Mesothelial cell of epicardium (in vitro differentiated cells): ENCODE measurements at regions not wholly inside any gene's neighbourhood (a gene's known extent, or its start where the extent isn't known, plus 50 kb on each side); places are given as distances from the start of the nearest gene placed in this dataset.

Source experiments
- DNase-seq, 2 experiments: peaks; one replicate each; pipeline ENCODE4 v3.0.0; 2021; ENCODE audit warnings: low spot score in 2 of 2; ENCODE audit not compliant: unreplicated experiment in 2 of 2
- H3K27ac Mint-ChIP-seq: 2 replicates; pipeline ENCODE4 v1.8.0; 2021; ENCODE audit warnings: mixed read lengths
- H3K27me3 Mint-ChIP-seq: 2 replicates; pipeline ENCODE4 v1.8.0; 2021; ENCODE audit warnings: low read depth, mixed read lengths
- H3K36me3 Mint-ChIP-seq: 2 replicates; pipeline ENCODE4 v1.8.0; 2021; ENCODE audit warnings: mixed read lengths
- H3K4me1 Mint-ChIP-seq: 2 replicates; pipeline ENCODE4 v1.8.0; 2021; ENCODE audit warnings: mixed read lengths
- H3K4me3 Mint-ChIP-seq: 2 replicates; pipeline ENCODE4 v1.8.0; 2021; ENCODE audit warnings: mild to moderate bottlenecking, moderate library complexity, mixed read lengths
- H3K9me3 Mint-ChIP-seq: 2 replicates; pipeline ENCODE4 v1.8.0; 2021; ENCODE audit warnings: mixed read lengths
- CTCF ChIP-seq: fragments of 200-600 bp; sonication (generic); IDR thresholded peaks from one replicate; pipeline ENCODE4 v1.5.0; 2021; ENCODE audit warnings: antibody characterized with exemption; ENCODE audit not compliant: unreplicated experiment

GRCh38 chr5:135719428-135720063, 114.9 kb upstream of the SLC25A48 start:
- H3K27ac Mint-ChIP-seq, result no peak overlapping the region

GRCh38 chr5:135718651-135719050, 115.8 kb upstream of the SLC25A48 start:
- Mint-ChIP-seq H3K9me3 (no peaks in the 10 kb centered on the region), H3K4me1 (peaks cover 50% of the 10 kb centered on the region), H3K36me3 (no peaks in the 10 kb centered on the region), H3K27ac (peak overlapping the region; percentile 74), H3K4me3 (no peak overlapping the region), H3K27me3 (no peaks in the 10 kb centered on the region)
- TF ChIP-seq CTCF, result no peak
- no peak for DNase-seq

More at GRCh38 chr5:135719428-135720063, 114.9 kb upstream of the SLC25A48 start:
- DNase-seq, result no peak
- TF ChIP-seq CTCF, result no peak
- Mint-ChIP-seq H3K36me3 (no peaks in the 10 kb centered on the region), H3K4me1 (peaks cover 46% of the 10 kb centered on the region), H3K27me3 (no peaks in the 10 kb centered on the region), H3K4me3 (no peak overlapping the region), H3K9me3 (no peaks in the 10 kb centered on the region)

- Mint-ChIP-seq H3K27ac (no peak overlapping the region), H3K9me3 (no peaks in the 10 kb centered on the region), H3K27me3 (no peaks in the 10 kb centered on the region), H3K4me1 (peaks cover 50% of the 10 kb centered on the region), H3K36me3 (no peaks in the 10 kb centered on the region), H3K4me3 (no peak overlapping the region)
- no peak for TF ChIP-seq CTCF
- DNase-seq, result no peak
Measured at GRCh38 chr5:135718151-135718550, 116.3 kb upstream of the SLC25A48 start.

GRCh38 chr5:135715267-135716055, 119.0 kb upstream of the SLC25A48 start:
- Mint-ChIP-seq H3K9me3 (no peaks in the 10 kb centered on the region), H3K4me3 (no peak overlapping the region), H3K27ac (no peak overlapping the region), H3K27me3 (no peaks in the 10 kb centered on the region), H3K4me1 (peaks cover 50% of the 10 kb centered on the region), H3K36me3 (no peaks in the 10 kb centered on the region)
- no peak for TF ChIP-seq CTCF
- DNase-seq, result no peak

GRCh38 chr5:135714126-135714894, 120.2 kb upstream of the SLC25A48 start:
- Mint-ChIP-seq H3K9me3 (no peaks in the 10 kb centered on the region), H3K27ac (no peak overlapping the region), H3K4me1 (peaks cover 56% of the 10 kb centered on the region), H3K36me3 (no peaks in the 10 kb centered on the region), H3K27me3 (no peaks in the 10 kb centered on the region), H3K4me3 (no peak overlapping the region)
- DNase-seq, result no peak
- no peak for TF ChIP-seq CTCF
